GM13976 (cell line): ENCODE measurements at regions not wholly inside any gene's neighbourhood (a gene's known extent, or its start where the extent isn't known, plus 50 kb on each side); places are given as distances from the start of the nearest gene placed in this dataset.

Experiments
- DNase-seq: peaks from one replicate; pipeline ENCODE4 v3.0.0; 2012; ENCODE audit warnings: low spot score
- in situ Hi-C: fragments of 300-500 bp; cut with MboI; formaldehyde crosslinking; loops from one replicate; pipeline ENCODE4 v1.12.0; 2022; ENCODE audit warnings: low sequenced_read_pairs, mixed read lengths, inconsistent platforms; ENCODE audit not compliant: unreplicated experiment
- TF ChIP-seq, protein P1 (sequence below): IDR thresholded peaks from 2 replicates; pipeline ENCODE4 v1.5.1; 2012; ENCODE audit warnings: borderline replicate concordance, mild to moderate bottlenecking; ENCODE audit not compliant: insufficient read depth; ENCODE audit errors: extremely low read depth, missing control alignments, control extremely low read depth

DNA sequence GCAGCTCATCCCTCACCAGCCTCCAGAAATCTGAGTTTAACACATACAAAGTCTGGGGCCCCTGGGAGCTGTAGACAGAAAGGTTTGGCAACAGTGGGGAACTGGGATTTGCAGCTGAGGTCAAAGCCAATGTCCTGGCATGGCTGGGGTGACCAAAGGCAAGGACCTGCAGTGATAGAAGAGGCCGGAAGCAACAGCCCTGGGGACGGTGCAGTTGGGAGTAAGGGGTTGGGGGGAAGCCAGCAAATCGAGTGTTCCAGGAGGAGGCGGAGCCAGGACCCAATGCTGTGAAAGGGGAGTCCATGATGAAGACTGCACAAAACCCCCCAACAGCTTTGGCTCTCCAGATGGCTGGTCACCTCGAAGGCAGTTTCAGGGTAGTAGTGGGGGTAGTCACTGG lies 74.1 kb upstream of the SPATA12 start:
- DNase-seq = no peak
- in situ Hi-C loops = no loop called here
- TF ChIP-seq, protein P1, sequence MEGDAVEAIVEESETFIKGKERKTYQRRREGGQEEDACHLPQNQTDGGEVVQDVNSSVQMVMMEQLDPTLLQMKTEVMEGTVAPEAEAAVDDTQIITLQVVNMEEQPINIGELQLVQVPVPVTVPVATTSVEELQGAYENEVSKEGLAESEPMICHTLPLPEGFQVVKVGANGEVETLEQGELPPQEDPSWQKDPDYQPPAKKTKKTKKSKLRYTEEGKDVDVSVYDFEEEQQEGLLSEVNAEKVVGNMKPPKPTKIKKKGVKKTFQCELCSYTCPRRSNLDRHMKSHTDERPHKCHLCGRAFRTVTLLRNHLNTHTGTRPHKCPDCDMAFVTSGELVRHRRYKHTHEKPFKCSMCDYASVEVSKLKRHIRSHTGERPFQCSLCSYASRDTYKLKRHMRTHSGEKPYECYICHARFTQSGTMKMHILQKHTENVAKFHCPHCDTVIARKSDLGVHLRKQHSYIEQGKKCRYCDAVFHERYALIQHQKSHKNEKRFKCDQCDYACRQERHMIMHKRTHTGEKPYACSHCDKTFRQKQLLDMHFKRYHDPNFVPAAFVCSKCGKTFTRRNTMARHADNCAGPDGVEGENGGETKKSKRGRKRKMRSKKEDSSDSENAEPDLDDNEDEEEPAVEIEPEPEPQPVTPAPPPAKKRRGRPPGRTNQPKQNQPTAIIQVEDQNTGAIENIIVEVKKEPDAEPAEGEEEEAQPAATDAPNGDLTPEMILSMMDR = no peak

DNA sequence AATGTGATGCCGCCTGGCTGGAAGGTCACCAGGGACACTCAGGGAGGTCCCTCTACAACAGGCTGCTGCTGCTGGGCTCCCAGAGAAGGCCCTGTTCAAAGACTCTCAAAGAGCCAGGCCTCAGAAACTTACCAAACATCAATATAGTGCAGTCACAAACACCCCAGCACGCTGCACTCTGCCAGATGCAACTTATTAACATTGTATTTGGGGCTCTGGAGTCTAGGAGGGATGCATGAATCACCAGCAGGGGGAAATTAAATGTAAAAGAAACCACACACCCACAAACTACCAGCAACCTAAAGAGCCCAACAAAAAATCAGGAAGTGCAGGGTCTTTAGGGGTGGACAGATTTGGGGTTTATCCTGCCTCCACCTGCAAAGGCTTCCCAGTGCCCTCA lies 74.6 kb upstream of the SPATA12 start:
- no peak for DNase-seq
- in situ Hi-C loops = no loop called here
- TF ChIP-seq, protein P1 = no peak

DNA sequence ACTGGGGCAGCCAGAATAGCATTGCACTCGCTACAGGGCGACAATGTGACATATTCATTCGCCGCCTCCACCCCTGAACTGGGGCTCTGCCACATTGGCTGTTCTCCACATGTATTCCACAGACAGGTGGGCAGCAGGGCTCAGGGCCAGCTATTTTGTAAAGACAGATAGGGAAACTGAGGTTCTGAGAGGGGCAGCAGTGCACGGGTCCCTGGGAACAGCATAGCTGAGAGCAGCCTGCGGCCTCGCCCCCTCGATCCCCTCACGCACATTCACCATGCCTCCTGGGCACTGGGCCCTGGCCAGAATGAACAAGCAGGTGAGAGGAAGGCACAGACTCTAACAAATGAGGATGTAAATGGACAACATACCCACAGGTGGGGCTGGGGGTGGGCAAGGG lies 75.0 kb upstream of the SPATA12 start:
- in situ Hi-C loops = no loop called here
- DNase-seq = no peak
- TF ChIP-seq, protein P1 = no peak

DNA sequence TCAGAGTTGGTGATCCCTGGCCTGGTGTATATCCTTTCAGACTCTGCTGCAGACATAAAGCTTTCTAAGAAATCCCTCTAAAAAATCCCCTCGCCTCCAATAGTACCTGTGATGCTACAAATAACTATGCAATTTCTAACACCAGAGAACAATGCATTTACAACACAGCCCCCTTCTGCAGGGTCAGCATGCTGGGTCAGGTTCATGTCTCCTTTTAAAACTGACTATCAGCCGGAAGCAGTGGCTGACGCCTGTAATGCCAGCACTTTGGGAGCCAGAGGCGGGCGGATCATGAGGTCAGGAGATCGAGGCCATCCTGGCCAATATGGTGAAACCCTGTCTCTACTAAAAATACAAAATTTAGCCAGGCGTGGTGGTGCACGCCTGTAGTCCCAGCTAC lies 77.0 kb upstream of the SPATA12 start:
- in situ Hi-C loops = no loop called here
- TF ChIP-seq, protein P1 = no peak
- DNase-seq = no peak

DNA sequence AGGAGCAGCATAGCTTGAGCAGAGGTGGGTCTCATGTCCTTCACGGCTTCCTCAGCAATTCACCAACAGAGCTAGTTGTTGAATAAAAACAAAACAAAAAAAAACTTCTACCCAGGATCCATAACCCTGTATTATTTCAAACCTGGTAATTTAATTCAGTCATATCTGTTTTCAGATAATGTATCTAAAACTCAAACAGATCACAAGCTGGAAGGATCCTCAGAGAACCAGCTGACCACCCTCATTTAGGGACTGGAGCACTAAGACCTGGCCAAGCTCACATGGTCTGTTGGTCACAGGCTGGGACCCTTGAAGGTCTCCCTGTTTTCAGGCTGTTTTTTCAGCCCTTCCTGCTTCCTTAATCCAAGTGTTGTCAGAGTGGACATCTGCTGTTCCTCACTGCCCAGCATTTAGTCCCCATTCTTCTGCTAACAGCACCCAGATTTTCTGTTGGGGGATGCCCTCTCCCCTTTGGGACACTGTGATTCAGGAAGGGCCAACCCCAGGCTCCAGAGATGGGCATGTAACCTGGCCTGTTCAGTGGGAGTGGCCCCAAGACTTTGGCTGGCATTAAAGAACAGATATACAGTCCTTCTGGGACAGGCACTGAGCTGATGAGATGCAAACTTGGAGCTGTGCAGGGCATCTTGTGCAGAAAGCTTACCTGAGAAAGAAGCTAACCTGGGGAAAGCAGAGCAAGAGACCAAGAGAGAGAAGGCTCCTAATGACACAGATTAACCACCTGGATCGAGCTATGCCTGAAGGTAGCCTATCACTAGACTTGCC lies 78.8 kb upstream of the SPATA12 start:
- DNase-seq = no peak
- in situ Hi-C loops = no loop called here
- TF ChIP-seq, protein P1 = no peak

DNA sequence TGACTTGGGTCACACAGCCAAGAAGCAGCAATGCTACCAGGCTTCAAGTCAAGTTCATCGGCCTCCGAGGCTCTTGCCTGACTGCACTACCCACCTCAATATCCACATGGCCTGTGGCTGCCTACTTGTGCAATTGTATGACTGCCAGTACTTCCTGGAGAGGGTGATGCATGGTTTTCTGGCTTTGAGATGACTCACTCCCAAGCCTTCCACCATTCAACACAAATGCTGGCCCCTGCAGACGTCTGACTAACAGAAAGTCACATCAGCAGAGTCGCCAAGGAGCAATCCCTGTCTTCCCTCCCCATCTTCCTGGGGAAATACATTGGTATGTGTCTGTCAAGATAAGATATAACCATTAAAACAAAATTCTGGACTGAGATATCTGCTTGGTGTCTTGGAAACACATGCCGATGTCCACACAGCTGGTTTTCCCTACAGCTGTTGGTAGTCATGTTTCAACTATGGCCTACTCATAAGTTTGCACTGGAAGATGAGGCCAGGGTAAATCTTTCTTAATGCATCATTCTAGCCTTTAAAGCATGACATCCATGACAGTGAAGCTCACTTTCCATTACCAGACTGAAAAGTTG lies 79.6 kb upstream of the SPATA12 start:
- no peak for DNase-seq
- in situ Hi-C loops = no loop called here

More for the DNA sequence above, 79.6 kb upstream of the SPATA12 start:
- TF ChIP-seq, protein P1 = no peak
